Gastroesophageal sphincter (tissue), 3 donors: ENCODE measurements at regions not wholly inside any gene's neighbourhood (a gene's known extent, or its start where the extent isn't known, plus 50 kb on each side); places are given as distances from the start of the nearest gene placed in this dataset.

Experiments used
- POLR2A ChIP-seq, 2 donors: fragments of 450-650 bp; IDR thresholded peaks; one replicate each; pipeline ENCODE4 v1.6.1; 2017; ENCODE audit warnings: antibody characterized with exemption in 2 of 2, mild to moderate bottlenecking in 2 of 2, moderate library complexity in 1 of 2
- POLR2AphosphoS5 ChIP-seq: sonication (generic); formaldehyde crosslinking; IDR thresholded peaks from one replicate; pipeline ENCODE4 v1.6.1; 2017; ENCODE audit warnings: antibody characterized with exemption
- TF ChIP-seq, protein P1 (sequence below), 4 experiments: fragments of 200-600 bp in 2 of 4; fragments of 450-650 bp in 2 of 4; sonication (generic) in 1 of 4; IDR thresholded peaks; one replicate each; pipeline ENCODE4 v1.5.1; 2017 to 2019; ENCODE audit warnings: antibody characterized with exemption in 4 of 4, mild to moderate bottlenecking in 2 of 4, moderate library complexity in 2 of 4

DNA sequence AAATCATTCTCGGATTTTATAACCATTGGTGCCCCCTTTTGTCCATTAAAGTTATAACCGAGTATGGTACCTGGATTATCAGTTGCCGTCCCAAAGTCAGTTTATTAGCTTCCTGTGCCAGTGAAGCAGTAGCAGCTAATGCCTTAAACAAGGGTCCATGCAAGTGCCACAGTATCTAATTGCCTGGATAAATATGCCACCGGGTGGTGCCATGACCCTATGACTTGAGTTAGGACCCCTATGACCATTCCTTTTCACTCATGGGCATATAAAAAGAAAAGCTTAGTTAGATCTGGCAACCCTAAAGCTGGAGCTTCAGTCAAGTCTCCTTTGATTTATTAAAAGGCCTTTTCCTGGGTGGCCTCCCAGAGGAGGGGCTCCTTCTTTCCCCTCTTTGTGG, 1314.6 kb downstream of the TMEM121 start:
- TF ChIP-seq, protein P1, sequence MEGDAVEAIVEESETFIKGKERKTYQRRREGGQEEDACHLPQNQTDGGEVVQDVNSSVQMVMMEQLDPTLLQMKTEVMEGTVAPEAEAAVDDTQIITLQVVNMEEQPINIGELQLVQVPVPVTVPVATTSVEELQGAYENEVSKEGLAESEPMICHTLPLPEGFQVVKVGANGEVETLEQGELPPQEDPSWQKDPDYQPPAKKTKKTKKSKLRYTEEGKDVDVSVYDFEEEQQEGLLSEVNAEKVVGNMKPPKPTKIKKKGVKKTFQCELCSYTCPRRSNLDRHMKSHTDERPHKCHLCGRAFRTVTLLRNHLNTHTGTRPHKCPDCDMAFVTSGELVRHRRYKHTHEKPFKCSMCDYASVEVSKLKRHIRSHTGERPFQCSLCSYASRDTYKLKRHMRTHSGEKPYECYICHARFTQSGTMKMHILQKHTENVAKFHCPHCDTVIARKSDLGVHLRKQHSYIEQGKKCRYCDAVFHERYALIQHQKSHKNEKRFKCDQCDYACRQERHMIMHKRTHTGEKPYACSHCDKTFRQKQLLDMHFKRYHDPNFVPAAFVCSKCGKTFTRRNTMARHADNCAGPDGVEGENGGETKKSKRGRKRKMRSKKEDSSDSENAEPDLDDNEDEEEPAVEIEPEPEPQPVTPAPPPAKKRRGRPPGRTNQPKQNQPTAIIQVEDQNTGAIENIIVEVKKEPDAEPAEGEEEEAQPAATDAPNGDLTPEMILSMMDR (IDR thresholded peaks at IDR 0.05): no peak
- no peak for TF ChIP-seq POLR2A (IDR thresholded peaks at IDR 0.05)
- TF ChIP-seq POLR2AphosphoS5: no peak
